H1 (cell line): ENCODE measurements at regions not wholly inside any gene's neighbourhood (a gene's known extent, or its start where the extent isn't known, plus 50 kb on each side); places are given as distances from the start of the nearest gene placed in this dataset.

Experiments used
- CTCF ChIA-PET: fragments of 300-600 bp; sonication (Branson Sonifier 250); formaldehyde crosslinking; loops from one replicate; lab custom pipeline; 2021; ENCODE audit not compliant: partially characterized antibody; lab: Charles Lee
- POLR2A ChIA-PET: fragments of 300-600 bp; sonication (Branson Sonifier 250); formaldehyde crosslinking; loops from one replicate; lab custom pipeline; 2021; ENCODE audit warnings: inconsistent platforms; ENCODE audit not compliant: partially characterized antibody; lab: Charles Lee
- DNase-seq, 2 experiments: peaks; one replicate each; pipeline versions ENCODE4 v3.0.0 to v3.0.0-alpha.2; 2010 to 2022; ENCODE audit warnings: low spot score in 2 of 2, low read depth in 1 of 2, mixed read lengths in 1 of 2
- FAIRE-seq: peaks from 2 replicates; lab custom pipeline; 2011; peaks lifted over from hg19 to GRCh38; lab: Jason Lieb, UNC
- H2AFZ ChIP-seq: 2 replicates; pipeline ENCODE4 v1.8.1; 2012; ENCODE audit warnings: low read length, inconsistent platforms
- H2AK5ac ChIP-seq: 2 replicates; pipeline ENCODE4 v1.6.1; 2013; ENCODE audit warnings: low read depth, low read length
- H2BK120ac ChIP-seq: replicated peaks from 2 replicates; pipeline ENCODE3; 2013; ENCODE audit warnings: low read depth, low read length, inconsistent platforms
- H2BK12ac ChIP-seq: 2 replicates; pipeline ENCODE4 v1.6.1; 2013; ENCODE audit warnings: low read depth, low read length
- H2BK15ac ChIP-seq: 2 replicates; pipeline ENCODE4 v1.6.1; 2013; ENCODE audit warnings: low read length
- H2BK20ac ChIP-seq: 2 replicates; pipeline ENCODE4 v1.6.1; 2013; ENCODE audit warnings: low read length
- H2BK5ac ChIP-seq: 2 replicates; pipeline ENCODE4 v1.6.1; 2013; ENCODE audit warnings: low read depth, low read length
- H3K14ac ChIP-seq: 2 replicates; pipeline ENCODE4 v1.6.1; 2013; ENCODE audit warnings: inconsistent platforms; ENCODE audit not compliant: insufficient read length
- H3K18ac ChIP-seq: 2 replicates; pipeline ENCODE4 v1.6.1; 2013; ENCODE audit warnings: low read length; ENCODE audit errors: extremely low read depth
- H3K23ac ChIP-seq: 2 replicates; pipeline ENCODE4 v1.6.1; 2013; ENCODE audit warnings: inconsistent platforms; ENCODE audit not compliant: insufficient read length
- H3K23me2 ChIP-seq: 2 replicates; pipeline ENCODE4 v1.6.1; 2013; ENCODE audit warnings: low read depth, low read length
- H3K27ac ChIP-seq: 2 replicates; pipeline ENCODE4 v1.6.1; 2011; ENCODE audit warnings: low read depth, low read length, inconsistent platforms
- H3K27me3 ChIP-seq, 4 experiments: replicated peaks in 1 of 4; 1 replicate in 1 of 4; 2 replicates in 3 of 4; pipeline versions ENCODE4 v1.6.1 to v1.8.1; 2011 to 2013; ENCODE audit warnings: low read length in 3 of 4, mild to moderate bottlenecking in 3 of 4, inconsistent platforms in 2 of 4, mixed read lengths in 2 of 4, moderate library complexity in 1 of 4; ENCODE audit not compliant: control insufficient read depth in 3 of 4, insufficient read depth in 3 of 4; ENCODE audit errors: extremely low read depth in 1 of 4
- H3K36me3 ChIP-seq, 4 experiments: 2 replicates each; pipeline versions ENCODE4 v1.6.1 to v1.8.1; 2011 to 2013; ENCODE audit warnings: mild to moderate bottlenecking in 4 of 4, low read length in 3 of 4, moderate library complexity in 2 of 4, control low read depth in 1 of 4, inconsistent platforms in 1 of 4; ENCODE audit not compliant: insufficient read depth in 4 of 4, control insufficient read depth in 2 of 4
- H3K4ac ChIP-seq: replicated peaks from 2 replicates; pipeline ENCODE3; 2013; ENCODE audit warnings: low read length, low read depth, mixed read lengths, inconsistent platforms; ENCODE audit not compliant: insufficient read length
- H3K4me1 ChIP-seq, 4 experiments: replicated peaks in 1 of 4; 1 replicate in 1 of 4; 2 replicates in 3 of 4; pipeline versions ENCODE4 v1.6.1 to v1.8.1; 2011 to 2013; ENCODE audit warnings: low read length in 3 of 4, inconsistent platforms in 2 of 4, mixed read lengths in 1 of 4; ENCODE audit not compliant: insufficient read depth in 4 of 4, control insufficient read depth in 3 of 4
- H3K4me2 ChIP-seq, 2 experiments: 2 replicates each; pipeline versions ENCODE4 v1.6.1 to v1.8.1; 2011 to 2013; ENCODE audit warnings: low read depth in 2 of 2, low read length in 2 of 2, control low read depth in 1 of 2, inconsistent platforms in 1 of 2, mild to moderate bottlenecking in 1 of 2; ENCODE audit not compliant: insufficient read depth in 1 of 2
- H3K4me3 ChIP-seq, 4 experiments: fragments of 200-600, 300-600 bp in 1 of 4; sonication (generic), shearing (Covaris generic), sonication (Bioruptor Twin) in 1 of 4; 2 replicates each; pipeline versions ENCODE4 v1.5.1 to v1.8.1; 2011 to 2016; ENCODE audit warnings: low read length in 4 of 4, low read depth in 3 of 4, control low read depth in 2 of 4, inconsistent platforms in 2 of 4, mild to moderate bottlenecking in 2 of 4, mixed read lengths in 1 of 4, moderate library complexity in 1 of 4; ENCODE audit not compliant: insufficient read depth in 2 of 4; ENCODE audit errors: extremely low read depth in 1 of 4
- H3K56ac ChIP-seq: replicated peaks from 2 replicates; pipeline ENCODE3; 2013; ENCODE audit warnings: low read depth, mild to moderate bottlenecking, mixed read lengths, low read length, inconsistent platforms; ENCODE audit not compliant: insufficient read length
- H3K79me1 ChIP-seq: 2 replicates; pipeline ENCODE4 v1.6.1; 2013; ENCODE audit warnings: low read depth, low read length, control low read depth
- H3K79me2 ChIP-seq, 2 experiments: 2 replicates each; pipeline versions ENCODE4 v1.6.1 to v1.8.1; 2012 to 2013; ENCODE audit warnings: low read length in 2 of 2, mild to moderate bottlenecking in 2 of 2, inconsistent platforms in 1 of 2; ENCODE audit not compliant: insufficient read depth in 2 of 2, control insufficient read depth in 1 of 2
- H3K9ac ChIP-seq, 4 experiments: replicated peaks in 1 of 4; 1 replicate in 1 of 4; 2 replicates in 3 of 4; pipeline versions ENCODE4 v1.6.1 to v1.8.1; 2011 to 2013; ENCODE audit warnings: low read depth in 3 of 4, low read length in 3 of 4, control low read depth in 2 of 4, mild to moderate bottlenecking in 2 of 4, moderate library complexity in 2 of 4, inconsistent platforms in 1 of 4; ENCODE audit errors: extremely low read depth in 1 of 4
- H3K9me3 ChIP-seq, 2 experiments: 2 replicates each; pipeline versions ENCODE4 v1.6.1 to v1.8.1; 2012 to 2013; ENCODE audit warnings: mild to moderate bottlenecking in 2 of 2, moderate library complexity in 2 of 2, control low read depth in 1 of 2, inconsistent platforms in 1 of 2, low read depth in 1 of 2, low read length in 1 of 2, mixed read lengths in 1 of 2; ENCODE audit not compliant: insufficient read depth in 2 of 2
- H4K20me1 ChIP-seq, 2 experiments: replicated peaks in 1 of 2; 2 replicates each; pipeline versions ENCODE3 to v1.8.1; 2011 to 2013; ENCODE audit warnings: inconsistent platforms in 2 of 2, low read length in 2 of 2, mild to moderate bottlenecking in 1 of 2; ENCODE audit not compliant: insufficient read depth in 2 of 2, control insufficient read depth in 1 of 2
- H4K5ac ChIP-seq: 2 replicates; pipeline ENCODE4 v1.6.1; 2013; ENCODE audit warnings: low read length, low read depth, mixed read lengths, inconsistent platforms; ENCODE audit not compliant: insufficient read length
- H4K8ac ChIP-seq: 2 replicates; pipeline ENCODE4 v1.8.0; 2013; ENCODE audit warnings: mild to moderate bottlenecking, moderate library complexity, low read length, inconsistent platforms; ENCODE audit not compliant: insufficient read depth; ENCODE audit errors: extremely low read depth
- H4K91ac ChIP-seq: replicated peaks from 2 replicates; pipeline ENCODE3; 2013; ENCODE audit warnings: low read length, mixed read lengths, inconsistent platforms; ENCODE audit not compliant: insufficient read length
- ASH2L ChIP-seq: fragments of 200-600, 300-600 bp; sonication (generic); IDR thresholded peaks from one replicate; pipeline ENCODE4 v1.7.1; 2017; ENCODE audit warnings: low read length
- BCL11A ChIP-seq, 2 experiments: IDR thresholded peaks; one replicate each; pipeline ENCODE4 v1.6.1; 2011; ENCODE audit warnings: low read depth in 2 of 2, low read length in 2 of 2, mild to moderate bottlenecking in 2 of 2
- CHD1 ChIP-seq: IDR thresholded peaks from 2 replicates; pipeline ENCODE4 v1.6.1; 2012; ENCODE audit warnings: low read depth, low read length, improper control_type of control experiment
- CREB1 ChIP-seq: IDR thresholded peaks from 2 replicates; pipeline ENCODE4 v1.6.1; 2012; ENCODE audit warnings: inconsistent platforms
- FOSL1 ChIP-seq: IDR thresholded peaks from 2 replicates; pipeline ENCODE4 v1.6.1; 2011; ENCODE audit warnings: mild to moderate bottlenecking, low read depth, low read length, moderate library complexity; ENCODE audit not compliant: insufficient read depth
- HDAC2 ChIP-seq, 2 experiments: fragments of 300-600 bp in 1 of 2; sonication (generic) in 1 of 2; IDR thresholded peaks; 2 replicates each; pipeline ENCODE4 v1.6.1; 2011 to 2012; ENCODE audit warnings: low read depth in 2 of 2, low read length in 2 of 2, mild to moderate bottlenecking in 2 of 2, moderate library complexity in 2 of 2, borderline replicate concordance in 1 of 2, inconsistent platforms in 1 of 2
- HDAC6 ChIP-seq: IDR thresholded peaks from one replicate; pipeline ENCODE4 v1.7.1; 2012; ENCODE audit warnings: low read depth, mild to moderate bottlenecking, inconsistent platforms, low read length, moderate library complexity
- KDM5A ChIP-seq: fragments of 200-600 bp; IDR thresholded peaks from 2 replicates; pipeline ENCODE4 v1.7.1; 2012; ENCODE audit warnings: mild to moderate bottlenecking, low read length, inconsistent platforms, mixed read lengths
- MAFK ChIP-seq: IDR thresholded peaks from 2 replicates; pipeline ENCODE4 v1.6.1; 2012; ENCODE audit warnings: low read depth, mild to moderate bottlenecking, improper control_type of control experiment, low read length
- NANOG ChIP-seq: IDR thresholded peaks from 2 replicates; pipeline ENCODE4 v1.6.1; 2011; ENCODE audit warnings: low read length, low read depth, mild to moderate bottlenecking, inconsistent platforms; ENCODE audit not compliant: insufficient read depth, poor library complexity, severe bottlenecking
- SIRT6 ChIP-seq: IDR thresholded peaks from one replicate; pipeline ENCODE4 v1.7.1; 2012; ENCODE audit warnings: low read length, inconsistent platforms
- SIX5 ChIP-seq: IDR thresholded peaks from 2 replicates; pipeline ENCODE4 v1.6.1; 2011; ENCODE audit warnings: mild to moderate bottlenecking, low read depth, low read length
- SUZ12 ChIP-seq: fragments of 200-600 bp; sonication (generic); IDR thresholded peaks from 2 replicates; pipeline ENCODE4 v1.6.1; 2012; ENCODE audit warnings: mild to moderate bottlenecking, inconsistent platforms, low read length, moderate library complexity, mixed read lengths
- TBP ChIP-seq: IDR thresholded peaks from 2 replicates; pipeline ENCODE4 v1.6.1; 2011; ENCODE audit warnings: low read depth, low read length, improper control_type of control experiment
- WGBS, 2 experiments: shearing (Covaris generic) in 1 of 2; methylation state at CpG; one replicate each; pipeline versions ENCODE4 v1.1.6 to v1.1.7; 2013 to 2015; ENCODE audit warnings: low lambda C conversion rate in 2 of 2, mixed read lengths in 2 of 2, inconsistent platforms in 1 of 2, low coverage in 1 of 2, missing lambda C conversion rate in 1 of 2; ENCODE audit not compliant: insufficient replicate concordance in 2 of 2, insufficient coverage in 1 of 2, insufficient read length in 1 of 2; ENCODE audit errors: extremely low coverage in 1 of 2, missing lambda C conversion rate in 1 of 2; 5-methylcytosine and 5-hydroxymethylcytosine counted together
- TF ChIP-seq, protein P1 (sequence below): IDR thresholded peaks from 2 replicates; pipeline ENCODE4 v1.6.1; 2012; ENCODE audit warnings: inconsistent platforms
- TF ChIP-seq, protein P2 (sequence below): IDR thresholded peaks from 2 replicates; pipeline ENCODE4 v1.6.1; 2012; ENCODE audit warnings: inconsistent platforms

- Histone ChIP-seq H3K27me3 (no peaks in the 10 kb centered on the region), H2BK5ac (no peak overlapping the region), H4K91ac (no peak overlapping the region), H3K4me3 (no peak overlapping the region), H2BK20ac (no peak overlapping the region), H3K4me2 (no peak overlapping the region), H3K56ac (no peak overlapping the region), H3K18ac (no peak overlapping the region), H2BK15ac (no peak overlapping the region), H3K79me1 (no peaks in the 10 kb centered on the region), H3K4ac (no peak overlapping the region), H4K8ac (no peak overlapping the region), H3K4me1 (no peaks in the 10 kb centered on the region), H3K23me2 (no peaks in the 10 kb centered on the region), H4K5ac (no peak overlapping the region), H2BK120ac (no peak overlapping the region), H2BK12ac (no peak overlapping the region), H3K23ac (no peak overlapping the region), H3K79me2 (no peaks in the 10 kb centered on the region), H2AK5ac (no peak overlapping the region), H4K20me1 (no peaks in the 10 kb centered on the region), H3K9ac (no peak overlapping the region), H3K27ac (no peak overlapping the region), H2AFZ (no peak overlapping the region), H3K14ac (no peak overlapping the region), H3K36me3 (no peaks in the 10 kb centered on the region), H3K9me3 (no peaks in the 10 kb centered on the region)
- POLR2A ChIA-PET, result no interaction called here
- WGBS, 2 experiments, result 84% methylated on average over 2 of the region's 2 CpGs; no CpG with 5 or more reads in 1 of the 2 experiments
- no peak for DNase-seq
- FAIRE-seq, result no peak
- CTCF ChIA-PET, result no interaction called here
- TF ChIP-seq MAFK (no peak), HDAC2 (IDR thresholded peaks at IDR 0.05; ENCODE audit: borderline replicate concordance in 1 of 2, low read depth in 2 of 2, low read length in 2 of 2) (no peak), CREB1 (no peak), SIX5 (no peak), TBP (no peak), ASH2L (no peak), NANOG (no peak), CHD1 (no peak), BCL11A (IDR thresholded peaks at IDR 0.05; ENCODE audit: low read depth in 2 of 2, low read length in 2 of 2) (no peak), HDAC6 (no peak), FOSL1 (no peak), SIRT6 (no peak), SUZ12 (no peak), KDM5A (no peak)
- TF ChIP-seq, protein P1, sequence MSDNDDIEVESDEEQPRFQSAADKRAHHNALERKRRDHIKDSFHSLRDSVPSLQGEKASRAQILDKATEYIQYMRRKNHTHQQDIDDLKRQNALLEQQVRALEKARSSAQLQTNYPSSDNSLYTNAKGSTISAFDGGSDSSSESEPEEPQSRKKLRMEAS, result no peak
- TF ChIP-seq, protein P2, sequence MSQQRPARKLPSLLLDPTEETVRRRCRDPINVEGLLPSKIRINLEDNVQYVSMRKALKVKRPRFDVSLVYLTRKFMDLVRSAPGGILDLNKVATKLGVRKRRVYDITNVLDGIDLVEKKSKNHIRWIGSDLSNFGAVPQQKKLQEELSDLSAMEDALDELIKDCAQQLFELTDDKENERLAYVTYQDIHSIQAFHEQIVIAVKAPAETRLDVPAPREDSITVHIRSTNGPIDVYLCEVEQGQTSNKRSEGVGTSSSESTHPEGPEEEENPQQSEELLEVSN, result no peak
These were observed 536.7 kb downstream of the SLITRK6 start for GRCh38 chr13:85262499-85262898.
